Testis (tissue), 2 donors: ENCODE measurements at regions not wholly inside any gene's neighbourhood (a gene's known extent, or its start where the extent isn't known, plus 50 kb on each side); places are given as distances from the start of the nearest gene placed in this dataset.

Experiments
- POLR2A ChIP-seq: fragments of 450-650 bp; IDR thresholded peaks from one replicate; pipeline ENCODE4 v1.6.1; 2017; ENCODE audit warnings: antibody characterized with exemption, mild to moderate bottlenecking, moderate library complexity
- TF ChIP-seq, protein P1 (sequence below), 3 experiments: fragments of 450-650 bp in 2 of 3; fragments of 200-600 bp in 1 of 3; sonication (generic) in 1 of 3; IDR thresholded peaks; one replicate each; pipeline ENCODE4 v1.5.1; 2016 to 2019; ENCODE audit warnings: antibody characterized with exemption in 3 of 3, mild to moderate bottlenecking in 2 of 3, moderate library complexity in 1 of 3

DNA sequence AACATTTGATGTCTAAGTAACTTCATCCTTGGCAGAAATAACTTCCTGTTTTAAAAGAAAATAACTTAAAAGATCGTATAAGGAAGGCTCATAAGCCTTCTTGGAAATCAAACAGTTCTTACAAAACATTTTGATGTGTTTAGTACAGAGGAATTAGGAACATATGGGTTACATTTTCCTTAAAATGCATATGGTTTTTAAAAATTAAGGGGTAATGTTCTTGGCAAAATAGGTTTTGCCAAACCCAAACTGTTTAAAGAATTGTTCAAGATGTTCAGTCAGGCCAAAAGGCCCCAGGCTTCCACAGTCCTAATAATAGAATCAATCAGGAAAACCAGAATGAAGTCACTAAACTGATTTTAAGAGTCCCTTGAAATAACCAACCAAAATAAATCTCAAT lies 142.7 kb upstream of the SLC35B3 start:
- TF ChIP-seq, protein P1, sequence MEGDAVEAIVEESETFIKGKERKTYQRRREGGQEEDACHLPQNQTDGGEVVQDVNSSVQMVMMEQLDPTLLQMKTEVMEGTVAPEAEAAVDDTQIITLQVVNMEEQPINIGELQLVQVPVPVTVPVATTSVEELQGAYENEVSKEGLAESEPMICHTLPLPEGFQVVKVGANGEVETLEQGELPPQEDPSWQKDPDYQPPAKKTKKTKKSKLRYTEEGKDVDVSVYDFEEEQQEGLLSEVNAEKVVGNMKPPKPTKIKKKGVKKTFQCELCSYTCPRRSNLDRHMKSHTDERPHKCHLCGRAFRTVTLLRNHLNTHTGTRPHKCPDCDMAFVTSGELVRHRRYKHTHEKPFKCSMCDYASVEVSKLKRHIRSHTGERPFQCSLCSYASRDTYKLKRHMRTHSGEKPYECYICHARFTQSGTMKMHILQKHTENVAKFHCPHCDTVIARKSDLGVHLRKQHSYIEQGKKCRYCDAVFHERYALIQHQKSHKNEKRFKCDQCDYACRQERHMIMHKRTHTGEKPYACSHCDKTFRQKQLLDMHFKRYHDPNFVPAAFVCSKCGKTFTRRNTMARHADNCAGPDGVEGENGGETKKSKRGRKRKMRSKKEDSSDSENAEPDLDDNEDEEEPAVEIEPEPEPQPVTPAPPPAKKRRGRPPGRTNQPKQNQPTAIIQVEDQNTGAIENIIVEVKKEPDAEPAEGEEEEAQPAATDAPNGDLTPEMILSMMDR (IDR thresholded peaks at IDR 0.05), result no peak
- no peak for TF ChIP-seq POLR2A
